Inflammatory macrophage treated with lipopolysaccharide for 4 hours (primary cell): ENCODE measurements at regions not wholly inside any gene's neighbourhood (a gene's known extent, or its start where the extent isn't known, plus 50 kb on each side); places are given as distances from the start of the nearest gene placed in this dataset.

Experiments used
- DNase-seq: peaks from one replicate; pipeline ENCODE4 v3.0.0-alpha.2; 2020

GRCh38 chr2:172204762-172205161 lies 102.1 kb upstream of the DLX2 start:
- no peak for DNase-seq

GRCh38 chr2:172205292-172205691 lies 102.6 kb upstream of the DLX2 start:
- DNase-seq, result no peak

- DNase-seq, result peak; percentile 44
Measured at GRCh38 chr2:172207911-172208310, 105.2 kb upstream of the DLX2 start.

- peak; percentile 73 for DNase-seq
Measured at GRCh38 chr2:172208791-172209325, 106.2 kb upstream of the DLX2 start.

GRCh38 chr2:172210599-172210998 lies 107.9 kb upstream of the DLX2 start:
- DNase-seq, result no peak

GRCh38 chr2:172211512-172211911 lies 108.8 kb upstream of the DLX2 start:
- DNase-seq, result peak; percentile 5

- DNase-seq, result no peak
Measured at GRCh38 chr2:172213116-172213860, 110.6 kb upstream of the DLX2 start.

GRCh38 chr2:172214252-172214651 lies 111.6 kb upstream of the DLX2 start:
- no peak for DNase-seq

- DNase-seq, result no peak
Measured at GRCh38 chr2:172215172-172215935, 112.7 kb upstream of the DLX2 start.

GRCh38 chr2:172215936-172216335 lies 113.2 kb upstream of the DLX2 start:
- DNase-seq, result no peak

GRCh38 chr2:172216477-172216876 lies 113.8 kb upstream of the DLX2 start:
- DNase-seq, result no peak

GRCh38 chr2:172219201-172219600 lies 116.5 kb upstream of the DLX2 start:
- DNase-seq, result no peak

- no peak for DNase-seq
Measured at GRCh38 chr2:172220121-172220520, 117.4 kb upstream of the DLX2 start.

GRCh38 chr2:172223601-172224054 lies 120.9 kb upstream of the DLX2 start:
- DNase-seq, result no peak

- DNase-seq, result no peak
Measured at GRCh38 chr2:172225786-172226185, 123.1 kb upstream of the DLX2 start.

GRCh38 chr2:172226244-172227061 lies 123.8 kb upstream of the DLX2 start:
- peak; percentile 44 for DNase-seq

- no peak for DNase-seq
Measured at GRCh38 chr2:172227719-172228118, 125.0 kb upstream of the DLX2 start.

- no peak for DNase-seq
Measured at GRCh38 chr2:172228177-172228808, 125.6 kb upstream of the DLX2 start.

- DNase-seq, result no peak
Measured at GRCh38 chr2:172229125-172229524, 126.4 kb upstream of the DLX2 start.

- DNase-seq, result no peak
Measured at GRCh38 chr2:172230332-172230888, 127.7 kb upstream of the DLX2 start.

GRCh38 chr2:172230889-172231401 lies 128.2 kb upstream of the DLX2 start:
- DNase-seq, result no peak

GRCh38 chr2:172231508-172231907 lies 128.8 kb upstream of the DLX2 start:
- DNase-seq, result no peak
